Activated CD8-positive, alpha-beta T cell treated with anti-CD3 and anti-CD28 coated beads, Interleukin-2, amount 10 ng/mL, durations not matched to agents 7 days and 5 days (primary cell): ENCODE measurements at regions not wholly inside any gene's neighbourhood (a gene's known extent, or its start where the extent isn't known, plus 50 kb on each side); places are given as distances from the start of the nearest gene placed in this dataset.

Source experiments
- ATAC-seq: fragments of 150-1000 bp; cut with Tn5 transposase; one replicate; pipeline ENCODE4 v1.10.0; 2021; ENCODE audit warnings: moderate library complexity
- CTCF ChIA-PET: fragments of 350-600 bp; sonication (Branson Sonifier 250); formaldehyde crosslinking; loops from one replicate; lab custom pipeline; 2021; ENCODE audit warnings: antibody characterized with exemption; lab: Charles Lee
- POLR2A ChIA-PET: fragments of 350-600 bp; sonication (Branson Sonifier 250); formaldehyde crosslinking; loops from one replicate; lab custom pipeline; 2021; ENCODE audit warnings: antibody characterized with exemption; lab: Charles Lee
- DNase-seq: peaks from one replicate; pipeline ENCODE4 v3.0.0-alpha.2; 2020
- H3K27ac Mint-ChIP-seq: one replicate; pipeline ENCODE4 v1.8.0; 2021; ENCODE audit warnings: mild to moderate bottlenecking, mixed read lengths
- H3K27me3 Mint-ChIP-seq: one replicate; pipeline ENCODE4 v1.8.0; 2021; ENCODE audit warnings: low read depth, mixed read lengths
- H3K36me3 Mint-ChIP-seq: one replicate; pipeline ENCODE4 v1.8.0; 2021; ENCODE audit warnings: low read depth, mixed read lengths
- H3K4me1 Mint-ChIP-seq: one replicate; pipeline ENCODE4 v1.8.0; 2021; ENCODE audit warnings: low read depth, mixed read lengths
- H3K4me3 Mint-ChIP-seq: one replicate; pipeline ENCODE4 v1.8.0; 2021; ENCODE audit warnings: mild to moderate bottlenecking, mixed read lengths
- H3K9me3 Mint-ChIP-seq: one replicate; pipeline ENCODE4 v1.8.0; 2022; ENCODE audit warnings: mixed read lengths; ENCODE audit not compliant: insufficient read depth

DNA sequence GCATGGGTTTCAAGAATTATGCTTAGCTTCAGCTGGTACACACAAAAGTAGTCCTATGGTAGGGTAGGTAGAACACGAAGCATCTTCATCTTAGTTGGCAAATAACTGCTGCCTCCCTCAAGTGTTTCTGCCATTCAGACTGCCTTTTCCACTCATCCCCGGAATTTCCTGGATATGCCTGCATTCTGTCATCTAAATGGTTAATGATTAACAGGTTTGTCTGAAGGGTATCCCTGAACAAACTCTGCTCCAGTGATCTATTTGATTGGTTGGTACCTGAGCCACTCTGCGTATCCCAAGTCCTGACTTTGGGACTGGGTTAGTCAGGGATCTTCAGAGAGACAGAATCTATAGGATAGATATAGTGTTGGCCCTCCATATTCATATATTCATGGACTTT is 272.3 kb upstream of the RAG2 start:
- Mint-ChIP-seq H3K27ac (no peak overlapping the region), H3K27me3 (no peaks in the 10 kb centered on the region), H3K36me3 (no peaks in the 10 kb centered on the region), H3K4me1 (no peaks in the 10 kb centered on the region), H3K9me3 (no peaks in the 10 kb centered on the region), H3K4me3 (no peak overlapping the region)
- ChIA-PET POLR2A (no interaction called here), CTCF (no interaction called here)
- DNase-seq (no peak), ATAC-seq (no peak)

DNA sequence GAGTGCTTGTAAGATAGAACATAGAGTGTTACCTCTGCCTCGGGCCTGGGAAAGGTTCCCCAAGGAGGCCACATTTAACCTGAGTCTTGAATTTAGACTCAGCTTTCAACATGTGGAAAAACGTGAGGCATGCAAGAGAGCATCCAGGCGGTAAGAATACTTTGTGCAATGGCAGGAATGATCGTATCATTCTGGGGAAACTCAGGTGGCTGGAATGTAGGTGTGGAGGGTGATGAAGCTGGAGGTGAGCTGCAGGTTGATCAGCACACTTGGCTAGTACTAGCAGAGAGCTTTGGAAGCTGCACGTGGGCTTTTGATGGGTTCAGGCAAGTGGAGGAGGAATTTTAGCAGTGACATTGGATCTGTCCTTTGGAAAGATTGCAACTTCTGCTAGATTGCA is 270.3 kb upstream of the RAG2 start:
- ChIA-PET CTCF (no interaction called here), POLR2A (no interaction called here)
- H3K4me3 Mint-ChIP-seq: no peak overlapping the region
- no peak overlapping the region for H3K27ac Mint-ChIP-seq
- DNase-seq: no peak
- no peaks in the 10 kb centered on the region for H3K9me3 Mint-ChIP-seq
- H3K27me3 Mint-ChIP-seq: no peaks in the 10 kb centered on the region
- no peaks in the 10 kb centered on the region for H3K36me3 Mint-ChIP-seq
- no peaks in the 10 kb centered on the region for H3K4me1 Mint-ChIP-seq
- ATAC-seq: no peak

DNA sequence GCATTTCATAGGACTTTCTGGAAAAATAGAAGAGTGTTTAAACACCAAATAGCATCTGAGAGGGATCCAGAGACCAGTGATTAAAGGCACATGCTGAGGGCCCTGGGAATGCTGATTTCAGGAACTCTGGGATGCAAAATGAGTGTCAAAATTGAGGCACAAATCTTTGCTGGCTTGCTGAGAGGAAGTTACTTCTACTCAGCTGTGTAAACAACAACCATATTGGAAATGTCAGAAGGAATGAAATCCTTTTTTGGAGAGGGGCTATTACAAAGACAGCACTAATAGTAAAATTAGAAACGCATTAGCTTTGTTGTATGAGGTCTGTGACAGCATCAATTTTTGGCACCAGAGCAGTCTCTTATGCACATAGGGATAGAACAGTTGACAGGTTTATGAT is 267.8 kb upstream of the RAG2 start:
- ChIA-PET POLR2A (no interaction called here), CTCF (no interaction called here)
- no peak for DNase-seq
- Mint-ChIP-seq H3K27ac (no peak overlapping the region), H3K4me1 (no peaks in the 10 kb centered on the region), H3K36me3 (no peaks in the 10 kb centered on the region), H3K27me3 (no peaks in the 10 kb centered on the region), H3K9me3 (no peaks in the 10 kb centered on the region), H3K4me3 (no peak overlapping the region)
- no peak for ATAC-seq

DNA sequence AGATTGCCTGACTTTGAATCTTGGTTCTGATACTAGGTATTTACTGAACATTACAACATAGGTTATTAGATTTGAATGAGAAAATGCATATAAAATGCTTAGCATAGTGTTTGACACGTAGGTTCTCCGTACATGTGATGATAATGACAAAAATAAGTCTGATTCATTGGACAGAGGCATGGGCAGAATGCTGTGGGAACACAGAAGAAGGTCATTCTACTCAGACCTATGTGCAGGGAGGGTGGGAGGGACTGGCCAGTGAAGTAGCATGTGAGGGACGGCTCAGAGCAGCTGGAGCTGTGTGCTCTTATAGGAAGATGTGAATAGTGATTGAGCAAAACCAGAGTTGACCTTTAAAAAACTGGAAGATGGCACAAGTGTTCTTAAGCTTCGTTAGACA is 256.8 kb upstream of the RAG2 start:
- Mint-ChIP-seq H3K4me1 (no peaks in the 10 kb centered on the region), H3K27me3 (no peaks in the 10 kb centered on the region), H3K27ac (no peak overlapping the region), H3K36me3 (no peaks in the 10 kb centered on the region), H3K9me3 (no peaks in the 10 kb centered on the region), H3K4me3 (no peak overlapping the region)
- no peak for DNase-seq
- ChIA-PET POLR2A (no interaction called here), CTCF (no interaction called here)
- no peak for ATAC-seq

DNA sequence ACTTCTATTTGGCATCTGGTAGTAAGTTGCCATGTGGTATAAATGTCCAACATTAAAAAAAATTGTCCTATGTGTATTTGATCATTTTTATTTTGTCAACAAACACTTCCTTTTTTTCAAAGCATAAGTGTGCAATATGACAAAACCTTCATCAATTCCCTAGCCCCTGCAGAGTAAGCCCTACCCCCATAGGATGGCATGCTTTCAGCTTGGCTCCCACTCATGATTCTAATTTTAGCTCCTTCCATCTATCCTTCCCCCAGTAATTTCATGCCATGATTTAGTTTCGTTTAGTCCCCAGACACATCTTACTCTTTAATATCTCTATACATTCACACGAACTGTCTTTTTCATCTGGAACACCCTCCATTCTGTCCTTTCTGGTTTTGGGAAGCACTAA is 250.6 kb upstream of the RAG2 start:
- no peak overlapping the region for H3K27ac Mint-ChIP-seq
- CTCF ChIA-PET: no interaction called here
- POLR2A ChIA-PET: no interaction called here
- no peak for ATAC-seq
- H3K4me1 Mint-ChIP-seq: no peaks in the 10 kb centered on the region
- no peak for DNase-seq
- no peaks in the 10 kb centered on the region for H3K36me3 Mint-ChIP-seq
- no peak overlapping the region for H3K4me3 Mint-ChIP-seq
- no peaks in the 10 kb centered on the region for H3K27me3 Mint-ChIP-seq
- H3K9me3 Mint-ChIP-seq: no peaks in the 10 kb centered on the region

DNA sequence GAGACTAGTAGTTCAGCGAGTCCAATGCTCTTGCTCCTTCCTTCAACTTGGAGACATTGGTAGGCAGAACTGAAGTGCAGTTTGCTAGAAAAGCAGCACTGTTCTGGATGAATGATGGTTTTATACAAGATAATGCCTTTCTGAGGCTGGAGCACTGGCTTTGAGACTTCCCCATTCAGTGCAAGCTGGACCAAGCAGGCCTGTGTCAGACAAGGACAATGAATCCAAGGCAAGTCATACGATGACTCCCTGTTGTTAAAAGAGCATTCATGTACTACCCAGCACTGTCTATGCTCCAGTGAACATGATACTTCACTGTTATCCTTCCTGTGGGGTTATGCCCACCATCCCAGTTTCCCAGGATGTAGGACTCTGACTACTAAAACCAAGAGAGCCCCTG is 242.3 kb upstream of the RAG2 start:
- H3K9me3 Mint-ChIP-seq: no peaks in the 10 kb centered on the region
- ChIA-PET CTCF (no interaction called here), POLR2A (no interaction called here)
- H3K27ac Mint-ChIP-seq: no peak overlapping the region
- H3K27me3 Mint-ChIP-seq: no peaks in the 10 kb centered on the region
- no peak overlapping the region for H3K4me3 Mint-ChIP-seq
- no peaks in the 10 kb centered on the region for H3K4me1 Mint-ChIP-seq
- H3K36me3 Mint-ChIP-seq: no peaks in the 10 kb centered on the region
- ATAC-seq: no peak
- no peak for DNase-seq

DNA sequence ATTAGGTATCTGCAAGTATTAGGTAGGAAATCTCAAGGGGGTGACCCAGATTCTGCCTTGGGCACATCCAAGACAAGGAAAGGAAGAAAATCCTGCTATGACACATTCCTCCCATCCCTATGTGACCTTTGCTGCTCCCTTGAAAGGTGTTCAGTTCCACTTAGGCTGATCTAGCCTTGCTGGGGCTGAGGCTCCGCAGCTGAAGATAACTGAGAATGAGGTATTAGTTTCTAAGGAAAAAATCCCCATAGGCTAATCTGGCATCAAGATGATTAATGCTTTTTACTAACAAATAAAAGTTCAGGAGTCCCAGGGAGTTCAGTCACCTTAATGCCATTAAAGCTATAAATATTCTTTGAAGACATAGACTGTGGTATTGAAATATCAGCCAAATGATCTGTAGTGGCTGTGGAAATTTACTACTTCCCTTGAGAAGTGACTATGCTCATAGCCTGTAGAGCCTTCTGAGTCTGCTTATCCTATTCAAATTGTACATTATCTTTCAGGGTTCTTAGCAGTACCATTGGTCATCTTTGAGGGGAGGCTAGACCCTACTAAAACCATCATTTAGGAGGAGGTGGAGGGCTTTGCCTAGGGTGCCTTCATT is 239.9 kb upstream of the RAG2 start:
- no peaks in the 10 kb centered on the region for H3K4me1 Mint-ChIP-seq
- H3K9me3 Mint-ChIP-seq: no peaks in the 10 kb centered on the region
- CTCF ChIA-PET: no interaction called here
- H3K27ac Mint-ChIP-seq: no peak overlapping the region
- ATAC-seq (no peak), DNase-seq (no peak)
- POLR2A ChIA-PET: no interaction called here
- no peaks in the 10 kb centered on the region for H3K36me3 Mint-ChIP-seq
- H3K27me3 Mint-ChIP-seq: no peaks in the 10 kb centered on the region
- H3K4me3 Mint-ChIP-seq: no peak overlapping the region

DNA sequence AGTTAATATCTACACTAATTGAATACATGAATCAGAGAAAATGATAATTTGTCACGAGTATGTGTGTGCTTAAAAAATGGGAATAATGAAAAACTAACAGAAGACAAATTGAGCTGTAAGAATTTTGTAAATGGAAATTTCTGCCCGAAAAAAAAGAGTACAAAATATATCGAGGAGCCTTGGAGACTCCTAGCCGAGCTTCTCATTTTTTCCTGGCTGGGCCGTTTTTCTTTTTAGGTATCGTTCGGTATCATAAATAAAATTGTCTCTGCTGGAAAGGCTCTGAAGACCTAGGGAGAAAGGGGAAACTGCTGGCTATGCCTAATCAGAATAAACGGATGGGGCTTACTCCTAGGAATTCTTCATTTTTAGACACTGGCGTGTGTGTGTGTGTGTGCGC is 227.2 kb upstream of the RAG2 start:
- DNase-seq: no peak
- H3K9me3 Mint-ChIP-seq: no peaks in the 10 kb centered on the region
- CTCF ChIA-PET: no interaction called here
- no peak overlapping the region for H3K27ac Mint-ChIP-seq
- H3K27me3 Mint-ChIP-seq: no peaks in the 10 kb centered on the region
- H3K4me1 Mint-ChIP-seq: no peaks in the 10 kb centered on the region
- no peak overlapping the region for H3K4me3 Mint-ChIP-seq
- no peak for ATAC-seq
- POLR2A ChIA-PET: no interaction called here
- H3K36me3 Mint-ChIP-seq: no peaks in the 10 kb centered on the region

DNA sequence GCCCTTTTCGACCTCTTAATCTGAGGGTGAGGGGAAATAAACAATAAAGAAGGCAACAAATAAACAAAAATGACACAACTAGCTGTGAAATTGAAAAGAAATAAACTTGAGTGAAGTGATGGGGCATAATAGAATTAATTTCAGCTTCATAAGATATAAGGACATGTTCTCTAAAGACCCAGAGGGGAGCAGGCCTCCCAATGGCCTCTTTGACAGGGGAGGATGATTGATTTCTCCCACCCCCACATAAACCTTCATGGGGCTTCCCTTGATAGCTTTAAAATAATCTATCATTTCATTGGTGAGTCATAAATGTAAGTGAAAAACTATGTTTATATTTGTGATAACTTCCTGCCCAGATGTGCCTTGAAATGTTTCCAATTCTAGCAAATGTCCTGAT is 226.3 kb upstream of the RAG2 start:
- ChIA-PET POLR2A (no interaction called here), CTCF (interaction anchor here (1.3 kb wide), 1 partner anchor 78 kb away, joined by 3 read pairs; no protein-coding TSS in a partner anchor)
- no peaks in the 10 kb centered on the region for H3K9me3 Mint-ChIP-seq
- no peak overlapping the region for H3K4me3 Mint-ChIP-seq
- H3K4me1 Mint-ChIP-seq: no peaks in the 10 kb centered on the region
- no peak overlapping the region for H3K27ac Mint-ChIP-seq
- H3K36me3 Mint-ChIP-seq: no peaks in the 10 kb centered on the region
- ATAC-seq (no peak), DNase-seq (no peak)
- no peaks in the 10 kb centered on the region for H3K27me3 Mint-ChIP-seq

DNA sequence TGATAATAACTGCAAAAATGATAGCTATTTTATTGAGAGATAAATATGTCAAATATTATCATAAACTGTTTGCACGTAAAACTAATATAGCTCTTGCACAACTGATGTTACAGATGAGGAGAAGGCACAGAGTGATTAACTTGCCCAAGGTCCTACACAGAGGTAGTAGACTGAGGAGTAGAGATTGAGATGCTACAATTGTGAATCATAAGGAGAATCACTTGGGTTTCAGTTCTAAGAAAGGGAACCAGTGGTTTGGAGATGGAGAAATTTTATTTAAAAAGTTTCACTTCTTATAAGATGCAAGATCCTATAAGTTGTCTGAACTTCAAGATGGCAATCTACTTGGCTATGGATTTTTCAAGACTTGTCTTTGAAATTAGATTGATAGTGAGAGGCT is 224.8 kb upstream of the RAG2 start:
- DNase-seq (no peak), ATAC-seq (no peak)
- H3K27ac Mint-ChIP-seq: no peak overlapping the region
- H3K4me1 Mint-ChIP-seq: no peaks in the 10 kb centered on the region
- POLR2A ChIA-PET: no interaction called here
- CTCF ChIA-PET: no interaction called here
- no peaks in the 10 kb centered on the region for H3K27me3 Mint-ChIP-seq
- no peak overlapping the region for H3K4me3 Mint-ChIP-seq
- H3K9me3 Mint-ChIP-seq: no peaks in the 10 kb centered on the region
- no peaks in the 10 kb centered on the region for H3K36me3 Mint-ChIP-seq

DNA sequence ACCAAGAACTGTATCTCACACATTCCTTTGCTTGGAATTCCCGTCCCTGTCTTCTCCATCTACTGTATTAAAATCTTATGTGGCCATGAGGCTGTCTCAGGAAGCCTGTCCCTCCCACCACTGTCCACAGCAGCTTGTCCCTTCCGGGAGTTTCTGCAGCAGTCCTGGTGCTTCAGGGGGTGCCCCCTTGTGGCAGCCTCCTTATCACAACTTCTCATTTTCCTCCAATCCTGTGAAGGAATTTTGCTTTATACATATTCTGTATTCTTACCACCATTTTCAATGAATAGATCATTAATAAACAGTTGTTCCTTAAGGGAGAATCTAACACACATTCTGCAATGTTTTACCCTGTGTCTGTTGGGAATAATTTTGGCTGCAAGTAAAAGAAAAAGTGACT is 220.4 kb upstream of the RAG2 start:
- H3K27me3 Mint-ChIP-seq: no peaks in the 10 kb centered on the region
- no peak overlapping the region for H3K27ac Mint-ChIP-seq
- no peaks in the 10 kb centered on the region for H3K36me3 Mint-ChIP-seq
- H3K4me1 Mint-ChIP-seq: no peaks in the 10 kb centered on the region
- ChIA-PET POLR2A (no interaction called here), CTCF (no interaction called here)
- DNase-seq (no peak), ATAC-seq (no peak)
- H3K9me3 Mint-ChIP-seq: no peaks in the 10 kb centered on the region
- no peak overlapping the region for H3K4me3 Mint-ChIP-seq

DNA sequence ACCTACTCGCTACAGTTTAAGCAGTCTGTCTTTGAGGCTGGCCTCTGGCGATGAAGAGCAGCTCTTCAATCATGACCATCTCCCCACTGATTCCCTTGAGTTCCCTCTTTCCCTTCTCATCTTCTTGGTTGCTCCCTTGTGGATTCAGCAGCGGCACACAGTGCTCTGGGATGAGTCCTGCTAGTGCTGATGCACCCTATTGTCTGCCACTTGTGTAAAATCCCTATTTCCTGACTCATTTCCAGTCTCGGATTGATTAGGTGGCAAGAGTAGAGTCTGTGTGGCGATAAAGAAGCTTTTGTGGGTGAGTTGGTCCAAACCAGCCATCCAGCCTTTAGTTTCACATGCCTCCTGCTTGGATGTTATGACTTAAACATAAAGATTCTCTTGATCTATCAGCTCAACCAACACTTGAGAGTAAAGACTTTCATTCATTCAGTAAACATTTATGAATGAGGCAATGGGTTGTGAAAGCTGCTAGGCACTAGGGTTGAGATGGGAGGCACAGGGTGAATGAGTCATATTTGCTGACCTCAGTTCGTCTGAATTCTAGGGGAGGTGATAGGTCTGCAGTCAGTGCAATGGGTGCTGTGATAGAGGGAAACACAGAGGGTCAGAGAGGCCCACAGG is 219.4 kb upstream of the RAG2 start:
- H3K36me3 Mint-ChIP-seq: no peaks in the 10 kb centered on the region
- H3K9me3 Mint-ChIP-seq: no peaks in the 10 kb centered on the region
- no peak overlapping the region for H3K27ac Mint-ChIP-seq
- H3K4me3 Mint-ChIP-seq: no peak overlapping the region
- no peaks in the 10 kb centered on the region for H3K27me3 Mint-ChIP-seq
- no peak for ATAC-seq
- ChIA-PET POLR2A (no interaction called here), CTCF (no interaction called here)
- H3K4me1 Mint-ChIP-seq: no peaks in the 10 kb centered on the region
- no peak for DNase-seq

DNA sequence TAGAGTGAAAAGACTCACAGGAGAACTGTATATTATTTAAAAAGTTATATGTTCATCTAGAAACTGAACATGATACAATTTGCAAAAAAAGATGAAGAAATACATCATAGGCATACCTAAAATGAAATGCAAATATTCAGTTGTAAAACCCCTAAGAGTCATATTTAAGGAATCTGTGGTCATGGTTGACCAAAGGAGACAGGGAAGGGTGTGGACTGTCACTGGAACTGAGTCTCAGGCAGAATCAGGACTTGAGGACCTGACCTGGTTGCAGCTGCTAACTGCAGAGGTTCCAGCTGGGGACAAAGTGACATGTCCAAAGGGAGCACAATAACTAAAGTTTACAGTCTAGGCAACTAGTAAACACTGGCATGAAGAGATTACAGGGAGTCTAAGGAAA is 211.3 kb upstream of the RAG2 start:
- Mint-ChIP-seq H3K4me3 (no peak overlapping the region), H3K27me3 (no peaks in the 10 kb centered on the region), H3K4me1 (no peaks in the 10 kb centered on the region), H3K9me3 (no peaks in the 10 kb centered on the region), H3K36me3 (no peaks in the 10 kb centered on the region), H3K27ac (no peak overlapping the region)
- CTCF ChIA-PET: no interaction called here
- DNase-seq (no peak), ATAC-seq (no peak)
- POLR2A ChIA-PET: no interaction called here
